Esophagus mucosa (tissue), 1 donor: ENCODE measurements at regions not wholly inside any gene's neighbourhood (a gene's known extent, or its start where the extent isn't known, plus 50 kb on each side); places are given as distances from the start of the nearest gene placed in this dataset.
"Not testable (repeated sequence)": the region's sequence is repeated elsewhere in the genome, so short reads cannot be mapped to it uniquely, and the experiment has no call there.

ENCODE experiments used
- ATAC-seq: fragments of 200-7000 bp; cut with Tn5 transposase; one replicate; pipeline ENCODE4 v1.9.1; 2020
- donor health status: DM: yes; HTN: yes; CAD: no.

- ATAC-seq: no peak
Measured at GRCh38 chr2:16746833-16747232, 81.2 kb upstream of the CYRIA start.

- ATAC-seq: no peak
Measured at GRCh38 chr2:16746329-16746728, 80.7 kb upstream of the CYRIA start.

DNA sequence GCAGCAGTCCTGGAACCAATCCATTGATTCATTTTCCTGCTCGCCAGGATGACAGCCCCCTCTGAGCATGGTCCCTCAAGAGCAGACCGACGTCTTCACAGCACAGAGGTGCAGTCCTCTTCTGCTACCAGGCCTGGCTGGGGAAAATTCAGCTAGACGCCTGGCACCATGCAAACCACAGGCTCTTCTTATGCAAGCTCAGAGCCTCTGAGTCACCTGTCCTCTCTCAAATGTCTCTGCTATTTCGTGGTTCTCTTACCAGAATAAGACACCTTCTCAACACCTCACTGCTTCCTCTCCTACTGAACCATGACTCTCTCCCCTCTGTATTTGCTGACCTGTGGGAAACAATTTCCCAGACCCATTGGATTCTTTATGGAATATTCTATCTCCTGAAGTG is 79.8 kb upstream of the CYRIA start:
- ATAC-seq: peak; percentile 35

DNA sequence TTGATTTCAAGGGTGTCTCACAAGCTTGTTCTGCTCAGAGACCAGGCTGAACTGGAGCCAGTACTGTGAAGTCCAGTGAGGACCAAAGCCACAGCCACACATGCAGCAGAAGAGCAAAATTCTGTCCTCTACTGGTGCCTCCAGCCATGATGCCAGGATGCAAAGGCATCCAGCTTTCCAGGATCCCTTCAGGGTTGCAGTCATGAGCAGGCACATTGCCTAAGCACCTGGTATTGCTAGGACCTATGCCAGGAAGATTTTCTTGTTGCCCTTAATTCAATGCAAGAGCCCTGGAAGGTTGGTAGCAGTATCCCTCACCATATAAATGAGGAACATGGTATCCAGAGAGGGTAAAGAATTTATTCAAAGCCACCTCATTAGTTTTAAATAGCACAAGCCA is 78.9 kb upstream of the CYRIA start:
- ATAC-seq: no peak

- no peak for ATAC-seq
Measured at GRCh38 chr2:16742026-16742425, 76.4 kb upstream of the CYRIA start.

DNA sequence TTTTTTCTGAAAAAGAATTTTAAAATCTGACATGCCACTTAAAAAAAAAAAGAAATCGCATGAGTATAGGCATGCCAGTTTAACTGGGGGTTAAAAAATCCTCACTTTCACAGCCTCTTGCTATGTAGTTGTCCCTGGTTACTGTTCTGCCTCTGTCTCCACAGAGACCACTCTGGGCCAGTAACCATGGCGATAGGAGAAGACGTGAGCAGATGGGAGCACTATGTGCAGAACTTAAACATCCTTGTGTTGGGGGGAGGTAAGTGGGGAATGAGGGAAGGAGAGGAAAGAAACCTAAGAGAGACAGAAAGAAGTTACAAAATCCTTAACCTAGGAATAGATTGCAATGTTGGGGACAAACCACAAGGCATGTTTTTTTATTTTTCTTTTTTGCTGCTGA is 75.9 kb upstream of the CYRIA start:
- ATAC-seq: no peak

GRCh38 chr2:16739778-16740581 is 74.3 kb upstream of the CYRIA start:
- ATAC-seq: peak; percentile 63

- peak; percentile 46 for ATAC-seq
Measured at GRCh38 chr2:16738361-16739225, 73.0 kb upstream of the CYRIA start.

DNA sequence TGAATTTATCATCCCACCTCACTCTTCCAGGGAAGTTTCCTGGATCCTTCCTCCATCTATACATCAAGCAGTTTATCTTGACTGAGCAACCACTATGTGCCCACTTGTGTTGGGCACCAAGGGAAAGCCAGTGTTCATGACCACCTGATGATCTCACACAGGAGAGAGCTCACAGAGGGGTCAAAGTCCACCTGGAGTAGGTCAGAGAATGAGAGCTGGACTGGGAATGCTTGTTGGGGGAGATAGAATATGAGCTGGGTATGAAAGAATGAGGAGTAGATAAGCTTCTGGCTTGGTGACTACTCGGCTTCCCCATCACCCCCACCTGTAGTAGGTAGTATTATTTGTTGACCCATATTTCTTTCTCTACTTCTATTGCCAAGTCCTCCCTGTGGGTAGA is 72.2 kb upstream of the CYRIA start:
- no peak for ATAC-seq

DNA sequence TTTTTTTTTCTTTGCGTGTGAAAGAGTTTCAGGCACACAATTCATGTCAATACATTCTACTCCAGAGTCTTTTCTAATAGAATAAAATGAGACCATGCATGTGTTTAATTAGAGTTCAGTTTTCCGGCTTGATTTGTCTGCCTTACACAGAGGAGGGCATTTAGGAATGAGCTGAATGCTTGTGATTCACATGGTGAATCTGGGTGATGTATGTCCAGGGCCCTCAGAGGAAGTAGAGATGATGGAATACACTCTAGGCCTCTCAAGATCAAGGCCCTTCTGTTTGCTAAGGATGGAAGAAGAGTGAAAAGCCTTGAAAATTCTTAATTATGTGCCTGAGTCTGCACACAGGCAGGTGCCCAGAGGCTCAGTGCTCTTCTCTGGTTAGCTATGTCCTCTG is 71.0 kb upstream of the CYRIA start:
- ATAC-seq: no peak

DNA sequence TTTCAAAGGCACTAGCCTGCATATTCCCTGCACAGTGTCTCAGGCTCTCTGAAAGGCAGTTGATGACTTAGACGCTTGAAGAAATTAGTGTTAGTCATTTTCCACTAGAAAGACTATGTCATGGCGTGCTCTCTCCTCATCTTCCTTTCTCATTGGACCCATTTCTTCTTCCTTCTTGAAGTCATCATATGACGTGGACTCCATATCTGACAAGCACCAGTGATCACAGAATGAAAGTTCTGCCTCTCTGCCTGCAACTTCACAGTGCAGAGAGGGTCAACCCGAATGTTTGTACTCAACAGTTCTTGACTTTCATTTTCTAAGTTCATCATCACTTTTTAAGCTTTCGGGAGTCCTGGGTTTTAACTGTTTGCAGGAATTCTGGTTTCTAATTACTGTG is 63.7 kb upstream of the CYRIA start:
- no peak for ATAC-seq

- no peak for ATAC-seq
Measured at GRCh38 chr2:16728351-16729136, 62.9 kb upstream of the CYRIA start.

DNA sequence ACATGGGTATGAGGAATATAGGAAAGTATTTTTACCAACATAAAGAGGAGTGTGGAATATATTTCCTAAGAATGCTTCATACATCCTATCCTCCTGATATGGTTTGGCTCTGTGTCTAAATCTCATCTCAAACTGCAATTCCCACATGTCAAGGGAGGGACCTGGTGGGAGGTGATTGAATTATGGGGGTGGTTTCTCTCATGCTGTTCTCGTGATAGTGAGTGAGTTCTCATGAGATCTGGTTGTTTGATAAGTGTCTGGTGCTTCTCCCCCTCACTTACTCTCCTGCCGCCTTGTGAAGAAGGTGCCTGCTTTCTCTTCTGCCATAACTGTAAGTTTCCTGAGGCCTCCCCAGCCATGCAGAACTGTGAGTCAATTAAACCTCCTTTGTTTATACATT is 62.2 kb upstream of the CYRIA start:
- not testable (repeated sequence) for ATAC-seq

- no peak for ATAC-seq
Measured at GRCh38 chr2:16727256-16727655, 61.6 kb upstream of the CYRIA start.

DNA sequence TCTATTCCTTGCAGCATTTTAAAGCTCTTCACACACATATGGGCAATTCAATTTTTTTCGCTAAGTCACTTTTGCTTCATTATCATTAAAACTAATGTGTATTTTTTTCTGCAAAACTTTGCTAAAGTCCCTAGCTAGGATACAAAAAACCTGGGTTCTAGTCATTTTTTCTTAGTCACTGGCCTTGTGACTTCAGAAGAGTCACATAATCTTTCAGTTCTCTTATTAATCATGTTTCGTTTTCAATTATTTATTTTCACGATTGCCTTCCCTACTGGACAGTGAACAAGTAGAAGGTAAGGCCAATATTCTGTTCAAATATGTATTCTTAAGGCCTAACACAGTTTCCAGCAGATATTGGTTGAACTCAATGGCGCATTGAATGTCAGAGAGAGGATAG is 60.9 kb upstream of the CYRIA start:
- ATAC-seq: no peak

DNA sequence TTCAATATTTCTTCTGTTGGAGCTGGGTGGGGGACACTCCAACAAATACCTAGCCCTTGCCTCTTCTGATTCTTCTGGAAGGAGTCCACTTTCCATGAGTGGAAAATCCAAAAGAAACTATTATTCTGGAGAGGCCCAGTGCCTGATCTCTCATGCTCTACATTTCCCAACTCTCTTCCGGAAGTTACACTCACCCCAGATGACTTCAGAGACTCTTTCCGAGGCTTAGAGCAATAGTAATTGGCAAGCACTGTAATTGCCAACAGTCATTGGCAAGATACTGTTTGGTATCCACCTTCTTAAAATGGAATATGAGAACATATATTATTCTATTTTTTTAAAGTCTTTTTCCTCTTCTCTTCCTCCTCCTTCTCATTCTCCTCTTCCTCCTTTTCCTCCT is 60.5 kb upstream of the CYRIA start:
- no peak for ATAC-seq

GRCh38 chr2:16725549-16725948 is 59.9 kb upstream of the CYRIA start:
- no peak for ATAC-seq

- no peak for ATAC-seq
Measured at GRCh38 chr2:16722677-16723076, 57.0 kb upstream of the CYRIA start.

DNA sequence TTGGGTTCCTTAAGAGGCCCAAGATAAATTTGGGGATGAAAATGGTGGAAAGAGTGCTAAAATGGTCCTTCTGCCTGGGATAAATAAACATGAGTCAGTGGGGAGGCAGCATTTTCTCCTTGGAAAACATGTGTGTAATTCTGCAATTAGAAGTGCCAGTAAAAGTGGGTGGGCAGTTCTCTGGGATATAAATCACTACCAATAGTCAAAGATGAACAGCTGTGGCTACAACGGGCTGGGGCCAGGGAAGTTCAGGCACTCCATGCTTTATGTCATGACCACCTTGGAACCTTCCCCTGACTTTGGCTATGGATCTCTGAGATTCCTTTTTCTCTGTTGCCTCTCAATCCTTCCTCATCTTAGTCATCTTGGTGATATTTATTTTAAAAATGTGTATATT is 56.5 kb upstream of the CYRIA start:
- ATAC-seq: no peak

DNA sequence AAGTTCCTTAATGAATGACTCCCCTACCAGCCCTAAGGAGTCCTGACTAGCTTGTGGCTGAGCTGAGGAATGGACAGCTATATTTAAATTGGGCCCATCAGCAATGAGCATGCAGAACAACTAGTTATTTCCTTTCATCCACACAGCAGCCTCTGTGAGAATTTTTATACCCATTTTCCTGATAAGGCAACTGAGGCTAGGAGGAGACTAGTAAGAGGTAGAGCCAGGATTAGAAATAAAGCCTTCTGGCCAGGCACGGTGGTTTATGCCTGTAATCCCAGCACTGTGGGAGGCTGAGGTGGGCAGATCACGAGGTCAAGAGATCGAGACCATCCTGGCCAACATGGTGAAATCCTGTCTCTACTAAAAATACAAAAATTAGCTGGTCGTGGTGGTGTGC is 55.9 kb upstream of the CYRIA start:
- not testable (repeated sequence) for ATAC-seq

DNA sequence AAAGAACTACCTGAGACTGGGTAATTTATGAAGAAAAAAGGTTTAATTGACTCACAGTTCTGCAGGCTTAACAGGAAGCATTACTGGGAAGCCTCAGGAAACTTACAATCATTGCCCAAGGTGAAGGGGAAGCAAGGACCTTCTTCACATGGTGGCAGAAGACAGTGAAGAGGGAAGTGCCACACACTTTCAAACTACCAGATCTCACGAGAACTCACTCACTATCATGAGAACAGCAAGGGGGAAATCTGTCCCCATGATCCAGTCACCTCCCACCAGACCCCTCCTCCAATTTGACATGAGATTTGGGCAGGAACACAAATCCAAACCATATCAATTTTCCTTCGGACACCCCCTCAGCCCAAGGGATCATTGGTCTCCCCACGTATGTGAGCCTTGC is 55.1 kb upstream of the CYRIA start:
- not testable (repeated sequence) for ATAC-seq

- ATAC-seq: no peak
Measured at GRCh38 chr2:16719485-16719808, 53.8 kb upstream of the CYRIA start.
